Natural killer cell (primary cell): ENCODE measurements at regions not wholly inside any gene's neighbourhood (a gene's known extent, or its start where the extent isn't known, plus 50 kb on each side); places are given as distances from the start of the nearest gene placed in this dataset.

Experiments
- ATAC-seq, 3 donors: fragments of 150-1000 bp in 2 of 3; fragments of 200-7000 bp in 1 of 3; cut with Tn5 transposase; 1 replicate in 1 of 3; 2 replicates in 2 of 3; pipeline ENCODE4 v1.10.0; 2021; ENCODE audit warnings: mild to moderate bottlenecking in 2 of 3, moderate library complexity in 2 of 3
- DNase-seq, 2 donors: peaks; one replicate each; pipeline versions ENCODE4 v3.0.0 to v3.0.0-alpha.2; 2013 to 2021; ENCODE audit warnings: mixed read lengths in 1 of 2
- H3K27ac ChIP-seq: one replicate; pipeline ENCODE4 v1.5.1; 2013; ENCODE audit warnings: mild to moderate bottlenecking, low read length
- H3K27me3 ChIP-seq: one replicate; pipeline ENCODE4 v1.6.1; 2013; ENCODE audit warnings: low read length; ENCODE audit not compliant: control insufficient read depth, insufficient read depth
- H3K36me3 ChIP-seq: one replicate; pipeline ENCODE4 v1.6.1; 2013; ENCODE audit warnings: low read length; ENCODE audit not compliant: control insufficient read depth, insufficient read depth
- H3K4me1 ChIP-seq: one replicate; pipeline ENCODE4 v1.6.1; 2013; ENCODE audit warnings: low read length; ENCODE audit not compliant: control insufficient read depth, insufficient read depth
- H3K4me3 ChIP-seq: one replicate; pipeline ENCODE4 v1.5.1; 2013; ENCODE audit warnings: low read length
- H3K9me3 ChIP-seq: one replicate; pipeline ENCODE4 v1.6.1; 2013; ENCODE audit warnings: low read length; ENCODE audit not compliant: control insufficient read depth, insufficient read depth
- H3K27ac Mint-ChIP-seq, 2 donors: one replicate each; pipeline ENCODE4 v1.8.0; 2022; ENCODE audit warnings: mild to moderate bottlenecking in 2 of 2, mixed read lengths in 2 of 2, moderate library complexity in 1 of 2
- H3K27me3 Mint-ChIP-seq, 2 donors: one replicate each; pipeline ENCODE4 v1.8.0; 2022; ENCODE audit warnings: low read depth in 2 of 2, mixed read lengths in 2 of 2
- H3K36me3 Mint-ChIP-seq: one replicate; pipeline ENCODE4 v1.8.0; 2022; ENCODE audit warnings: mixed read lengths
- H3K4me1 Mint-ChIP-seq, 2 donors: one replicate each; pipeline ENCODE4 v1.8.0; 2022; ENCODE audit warnings: mixed read lengths in 2 of 2
- H3K4me3 Mint-ChIP-seq: one replicate; pipeline ENCODE4 v1.8.0; 2022; ENCODE audit warnings: mild to moderate bottlenecking, moderate library complexity, mixed read lengths
- H3K9me3 Mint-ChIP-seq, 2 donors: one replicate each; pipeline ENCODE4 v1.8.0; 2022; ENCODE audit warnings: mixed read lengths in 2 of 2
- CTCF ChIP-seq: fragments of 200-600 bp; IDR thresholded peaks from one replicate; pipeline ENCODE4 v1.8.0; 2022; ENCODE audit warnings: antibody characterized with exemption
- WGBS: methylation state at CpG from one replicate; pipeline ENCODE4 v1.1.7; 2013; ENCODE audit warnings: missing lambda C conversion rate; ENCODE audit not compliant: insufficient coverage; 5-methylcytosine and 5-hydroxymethylcytosine counted together
- intact Hi-C: fragments of 100-400 bp; cut with micrococcal nuclease; formaldehyde crosslinking; loops from one replicate; pipeline ENCODE4 v1.14.2; 2022

GRCh38 chr16:49023050-49023449 lies 258.6 kb downstream of the CBLN1 start:
- Mint-ChIP-seq H3K4me1 (no peaks in the 10 kb centered on the region), H3K27ac (no peak overlapping the region), H3K4me3 (no peak overlapping the region), H3K27me3 (no peaks in the 10 kb centered on the region), H3K9me3 (peaks cover 3 to 4% of the 10 kb centered on the region in 2 donors), H3K36me3 (no peaks in the 10 kb centered on the region)
- DNase-seq, result no peak
- intact Hi-C loops, result no loop called here
- ATAC-seq, result no peak
- WGBS, result 60% methylated on average over 4 of the region's 4 CpGs
- no peak overlapping the region for H3K4me3 ChIP-seq
- no peak overlapping the region for H3K27ac ChIP-seq
- no peaks in the 10 kb centered on the region for H3K9me3 ChIP-seq
- H3K36me3 ChIP-seq, result no peaks in the 10 kb centered on the region
- H3K4me1 ChIP-seq, result no peaks in the 10 kb centered on the region
- H3K27me3 ChIP-seq, result no peaks in the 10 kb centered on the region
- TF ChIP-seq CTCF, result no peak

- H3K27me3 Mint-ChIP-seq, result no peaks in the 10 kb centered on the region
- ATAC-seq (no peak), DNase-seq (no peak)
- no peaks in the 10 kb centered on the region for H3K4me1 Mint-ChIP-seq
- no peak overlapping the region for H3K27ac ChIP-seq
- TF ChIP-seq CTCF, result no peak
- WGBS, result 88% methylated on average over 12 of the region's 12 CpGs
- H3K9me3 Mint-ChIP-seq, result peaks cover 3 to 4% of the 10 kb centered on the region in 2 donors
- H3K36me3 Mint-ChIP-seq, result no peaks in the 10 kb centered on the region
- no peak overlapping the region for H3K4me3 Mint-ChIP-seq
- no peaks in the 10 kb centered on the region for H3K36me3 ChIP-seq
- H3K4me3 ChIP-seq, result no peak overlapping the region
- H3K27me3 ChIP-seq, result no peaks in the 10 kb centered on the region
- intact Hi-C loops, result no loop called here
- H3K27ac Mint-ChIP-seq, result no peak overlapping the region
- no peaks in the 10 kb centered on the region for H3K9me3 ChIP-seq
- no peaks in the 10 kb centered on the region for H3K4me1 ChIP-seq
These were observed 259.2 kb downstream of the CBLN1 start for GRCh38 chr16:49022351-49022963.

DNA sequence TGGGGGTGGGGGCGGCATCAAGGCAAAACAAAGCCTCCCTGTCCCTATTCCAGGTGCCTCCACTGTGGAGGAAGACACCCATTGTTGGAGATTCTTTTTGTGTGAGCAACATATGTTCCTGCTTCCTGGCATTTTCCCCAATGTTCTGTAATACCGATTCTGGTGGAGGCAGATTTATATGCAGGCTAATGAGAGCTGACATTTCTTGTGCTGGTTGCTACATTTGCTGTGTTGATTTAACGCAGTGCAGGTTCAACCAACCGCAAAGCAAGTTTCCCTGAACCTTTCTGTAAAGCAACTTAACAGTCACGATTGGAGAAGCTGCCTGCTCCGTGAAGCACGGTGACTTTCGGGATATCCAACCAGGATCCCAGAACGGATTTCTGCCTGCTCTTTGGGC lies 260.5 kb downstream of the CBLN1 start:
- Histone ChIP-seq H3K4me3 (no peak overlapping the region), H3K36me3 (no peaks in the 10 kb centered on the region), H3K4me1 (no peaks in the 10 kb centered on the region), H3K9me3 (no peaks in the 10 kb centered on the region), H3K27ac (no peak overlapping the region), H3K27me3 (no peaks in the 10 kb centered on the region)
- ATAC-seq (no peak), DNase-seq (no peak)
- H3K27me3 Mint-ChIP-seq, result no peaks in the 10 kb centered on the region
- TF ChIP-seq CTCF, result no peak
- H3K36me3 Mint-ChIP-seq, result no peaks in the 10 kb centered on the region
- no peak overlapping the region for H3K4me3 Mint-ChIP-seq
- H3K27ac Mint-ChIP-seq, result no peak overlapping the region
- no peaks in the 10 kb centered on the region for H3K4me1 Mint-ChIP-seq
- peaks cover 0 to 1% of the 10 kb centered on the region in 2 donors for H3K9me3 Mint-ChIP-seq
- intact Hi-C loops, result no loop called here
- 39% methylated on average over 9 of the region's 9 CpGs for WGBS

- WGBS, result 43% methylated on average over 5 of the region's 5 CpGs
- H3K36me3 Mint-ChIP-seq, result no peaks in the 10 kb centered on the region
- Histone ChIP-seq H3K4me1 (no peaks in the 10 kb centered on the region), H3K9me3 (no peaks in the 10 kb centered on the region), H3K27ac (no peak overlapping the region), H3K36me3 (no peaks in the 10 kb centered on the region), H3K27me3 (no peaks in the 10 kb centered on the region), H3K4me3 (no peak overlapping the region)
- no peaks in the 10 kb centered on the region for H3K9me3 Mint-ChIP-seq
- intact Hi-C loops, result no loop called here
- TF ChIP-seq CTCF, result no peak
- ATAC-seq (no peak), DNase-seq (no peak)
- H3K4me1 Mint-ChIP-seq, result no peaks in the 10 kb centered on the region
- no peak overlapping the region for H3K27ac Mint-ChIP-seq
- no peak overlapping the region for H3K4me3 Mint-ChIP-seq
- H3K27me3 Mint-ChIP-seq, result no peaks in the 10 kb centered on the region
These were observed 261.2 kb downstream of the CBLN1 start for GRCh38 chr16:49020436-49020835.
